Head of caudate nucleus (tissue), 42 donors: ENCODE measurements at regions not wholly inside any gene's neighbourhood (a gene's known extent, or its start where the extent isn't known, plus 50 kb on each side); places are given as distances from the start of the nearest gene placed in this dataset.

Experiments
- DNase-seq, 42 donors: peaks; one replicate each; pipeline versions ENCODE4 v3.0.0 to v3.0.0-alpha.2; 2020 to 2021; ENCODE audit warnings: mixed read lengths in 7 of 42
- intact Hi-C: fragments of 100-400 bp; cut with DNase I; formaldehyde crosslinking; loops from one replicate; pipeline ENCODE4 v1.15.0; 2022

DNA sequence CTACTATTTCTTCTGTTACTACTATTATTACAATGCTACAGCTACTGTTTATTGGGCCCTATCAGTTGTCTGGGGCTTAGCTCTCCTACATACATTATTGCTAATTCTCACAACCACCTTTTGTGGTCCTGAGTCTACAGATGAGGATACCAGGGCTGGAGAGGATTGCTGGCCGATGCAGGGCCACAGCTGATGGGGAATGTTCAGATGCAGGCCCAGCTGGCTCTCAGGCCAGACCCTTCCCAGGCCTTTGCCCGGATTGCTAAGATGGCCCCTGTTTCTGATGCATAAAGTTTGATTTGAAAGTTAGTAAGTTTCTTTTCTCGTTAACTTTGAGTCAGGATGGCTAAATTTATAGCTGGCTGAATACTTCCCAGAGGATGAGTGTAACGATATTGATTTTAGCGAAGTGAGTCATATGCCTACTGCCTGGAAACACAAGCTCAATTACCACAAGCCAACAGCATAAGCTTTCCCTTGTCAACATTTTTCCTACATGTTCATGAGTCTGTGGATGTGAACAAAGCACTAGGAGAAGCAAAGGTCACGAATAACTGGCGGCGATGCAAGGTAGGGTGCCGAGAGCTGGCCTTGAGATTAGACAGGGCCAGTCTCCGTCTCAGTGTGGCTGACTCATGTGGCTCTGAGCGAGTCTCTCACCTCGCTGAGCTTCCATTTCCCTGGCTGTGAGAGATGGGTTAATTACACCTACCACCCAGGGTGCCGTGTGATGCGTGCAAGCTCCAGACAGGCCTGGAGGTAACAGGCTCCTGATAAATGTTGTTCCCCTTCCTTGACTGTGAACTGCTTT, 111.0 kb downstream of the BEGAIN start:
- DNase-seq, result peak in 28 of 42 donors; percentile 5 to 73 (median 36)
- intact Hi-C loops, result no loop called here

DNA sequence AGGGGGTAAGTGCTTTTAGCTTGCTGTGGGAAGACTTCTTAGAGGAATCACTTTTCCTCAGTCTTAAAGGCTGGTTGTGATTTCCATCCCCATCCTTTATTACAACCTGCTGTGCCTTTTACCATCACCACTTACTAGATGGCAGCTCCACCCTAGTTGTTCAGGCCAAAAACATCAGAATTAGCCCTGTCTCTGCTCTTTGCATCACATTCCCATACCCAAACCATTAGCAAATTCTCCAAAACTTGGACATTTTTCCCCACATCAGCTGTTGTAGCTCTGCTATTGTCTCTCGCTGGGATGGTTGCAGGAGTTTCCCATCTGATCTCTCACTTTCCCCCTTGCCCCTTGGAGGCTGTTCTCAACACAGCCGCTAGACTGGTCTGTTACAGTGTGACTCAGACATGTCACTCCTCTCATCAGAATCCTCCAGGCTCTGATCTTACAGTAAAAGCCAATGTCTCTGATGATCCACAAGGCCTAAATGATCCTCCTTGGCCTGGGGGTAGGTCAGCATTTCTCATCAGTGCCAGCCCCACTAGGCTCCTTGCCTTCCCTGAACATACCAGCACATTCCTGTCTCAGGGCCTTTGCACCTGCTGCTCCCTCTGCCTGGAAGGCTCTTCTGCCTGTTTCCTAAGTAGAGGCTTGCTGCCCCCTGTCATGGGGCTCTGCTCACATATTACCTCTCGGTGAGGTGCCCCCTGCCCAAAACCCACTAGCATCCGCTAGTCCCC, 102.5 kb downstream of the BEGAIN start:
- intact Hi-C loops, result no loop called here
- DNase-seq, result no peak

DNA sequence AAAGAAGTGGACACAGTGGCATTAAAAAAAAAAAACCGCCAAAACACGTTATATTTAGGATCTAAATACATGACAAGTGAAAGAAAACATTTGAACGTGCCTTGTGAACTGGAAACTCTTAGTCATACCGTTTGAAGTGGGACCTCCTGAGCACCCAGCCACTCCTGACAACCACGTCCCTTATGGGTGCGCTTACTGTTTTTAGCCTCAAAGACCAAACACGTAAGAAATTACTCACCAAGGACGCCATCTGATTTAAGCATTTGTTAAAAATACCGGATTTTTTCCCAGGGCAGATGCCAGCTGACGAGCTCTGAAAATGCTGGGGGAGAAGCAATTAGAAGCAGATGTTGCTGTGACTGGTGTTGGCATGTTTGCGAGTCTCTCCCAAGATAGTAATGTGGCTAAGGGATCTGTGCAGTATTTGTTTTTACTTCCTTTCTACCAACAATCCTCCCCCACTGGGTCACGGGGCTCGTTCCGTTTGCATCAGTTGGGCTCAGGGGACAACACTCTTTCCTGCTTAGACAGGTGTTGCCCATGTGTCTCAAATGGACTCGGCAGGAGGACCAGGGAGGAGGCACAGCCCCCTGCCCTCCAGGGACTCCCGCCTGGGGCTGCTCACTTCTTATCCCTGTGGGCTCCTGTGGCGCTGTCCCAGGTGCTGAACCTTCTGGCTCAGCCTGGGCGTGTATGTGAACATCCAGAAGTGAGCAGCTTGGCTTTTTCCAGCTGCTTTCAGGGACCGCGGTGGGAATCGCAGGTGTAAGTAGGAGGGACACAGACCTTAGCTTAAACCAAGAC, 101.0 kb downstream of the BEGAIN start:
- intact Hi-C loops, result no loop called here
- peak in 14 of 42 donors; percentile 9 to 58 (median 26) for DNase-seq
